ENCODE measurements at regions not wholly inside any gene's neighbourhood (a gene's known extent, or its start where the extent isn't known, plus 50 kb on each side); places are given as distances from the start of the nearest gene placed in this dataset.

DNA sequence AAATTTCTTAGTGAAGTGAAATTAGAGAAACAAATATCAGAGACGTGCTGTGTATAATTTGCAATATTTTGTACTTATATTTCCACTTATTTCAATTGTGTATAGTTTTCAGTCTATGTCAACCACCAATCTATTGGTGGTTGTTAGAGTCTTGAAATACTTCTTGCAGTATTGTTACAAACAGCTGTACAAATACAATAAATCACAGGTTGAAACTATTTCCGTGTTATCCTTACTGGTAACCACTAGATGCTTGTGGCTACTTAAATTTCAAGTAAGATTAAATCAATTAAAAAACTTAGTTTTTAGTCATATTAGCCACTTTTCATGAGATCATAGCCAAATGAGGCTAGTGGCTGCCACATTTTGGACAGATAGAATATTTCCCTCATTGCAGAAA, 520.5 kb downstream of the GBA3 start:
- Mint-ChIP-seq H3K36me3 (ENCODE audit: insufficient read depth) (no peaks in the 10 kb centered on the region), H3K9me3 (ENCODE audit: low read depth) (no peaks in the 10 kb centered on the region), H3K4me1 (ENCODE audit: low read depth) (no peaks in the 10 kb centered on the region), H3K27ac (no peak overlapping the region), H3K4me3 (ENCODE audit: low read depth) (no peak overlapping the region), H3K27me3 (no peaks in the 10 kb centered on the region)
- no peak for DNase-seq (ENCODE audit: low spot score, unreplicated experiment)
- TF ChIP-seq, protein P1, sequence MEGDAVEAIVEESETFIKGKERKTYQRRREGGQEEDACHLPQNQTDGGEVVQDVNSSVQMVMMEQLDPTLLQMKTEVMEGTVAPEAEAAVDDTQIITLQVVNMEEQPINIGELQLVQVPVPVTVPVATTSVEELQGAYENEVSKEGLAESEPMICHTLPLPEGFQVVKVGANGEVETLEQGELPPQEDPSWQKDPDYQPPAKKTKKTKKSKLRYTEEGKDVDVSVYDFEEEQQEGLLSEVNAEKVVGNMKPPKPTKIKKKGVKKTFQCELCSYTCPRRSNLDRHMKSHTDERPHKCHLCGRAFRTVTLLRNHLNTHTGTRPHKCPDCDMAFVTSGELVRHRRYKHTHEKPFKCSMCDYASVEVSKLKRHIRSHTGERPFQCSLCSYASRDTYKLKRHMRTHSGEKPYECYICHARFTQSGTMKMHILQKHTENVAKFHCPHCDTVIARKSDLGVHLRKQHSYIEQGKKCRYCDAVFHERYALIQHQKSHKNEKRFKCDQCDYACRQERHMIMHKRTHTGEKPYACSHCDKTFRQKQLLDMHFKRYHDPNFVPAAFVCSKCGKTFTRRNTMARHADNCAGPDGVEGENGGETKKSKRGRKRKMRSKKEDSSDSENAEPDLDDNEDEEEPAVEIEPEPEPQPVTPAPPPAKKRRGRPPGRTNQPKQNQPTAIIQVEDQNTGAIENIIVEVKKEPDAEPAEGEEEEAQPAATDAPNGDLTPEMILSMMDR (IDR thresholded peaks at IDR 0.05; ENCODE audit: unreplicated experiment) = no peak

- no peak overlapping the region for H3K27ac Mint-ChIP-seq
- DNase-seq (ENCODE audit: low spot score, unreplicated experiment) = no peak
- no peaks in the 10 kb centered on the region for H3K27me3 Mint-ChIP-seq
- no peaks in the 10 kb centered on the region for H3K4me1 Mint-ChIP-seq (ENCODE audit: low read depth)
- no peak overlapping the region for H3K4me3 Mint-ChIP-seq (ENCODE audit: low read depth)
- H3K36me3 Mint-ChIP-seq (ENCODE audit: insufficient read depth) = no peaks in the 10 kb centered on the region
- TF ChIP-seq, protein P1 (IDR thresholded peaks at IDR 0.05; ENCODE audit: unreplicated experiment) = no peak
- H3K9me3 Mint-ChIP-seq (ENCODE audit: low read depth) = no peaks in the 10 kb centered on the region
These were observed 519.8 kb downstream of the GBA3 start for GRCh38 chr4:23212558-23212957.

- Mint-ChIP-seq H3K27me3 (no peaks in the 10 kb centered on the region), H3K4me1 (ENCODE audit: low read depth) (peaks cover 3% of the 10 kb centered on the region), H3K9me3 (ENCODE audit: low read depth) (peaks cover 26% of the 10 kb centered on the region), H3K27ac (no peak overlapping the region), H3K36me3 (ENCODE audit: insufficient read depth) (peaks cover 3% of the 10 kb centered on the region), H3K4me3 (ENCODE audit: low read depth) (no peak overlapping the region)
- TF ChIP-seq, protein P1 (IDR thresholded peaks at IDR 0.05; ENCODE audit: unreplicated experiment) = no peak
- DNase-seq (ENCODE audit: low spot score, unreplicated experiment) = no peak
These were observed 514.3 kb downstream of the GBA3 start for GRCh38 chr4:23207059-23207458.

- Mint-ChIP-seq H3K36me3 (ENCODE audit: insufficient read depth) (peaks cover 3% of the 10 kb centered on the region), H3K27me3 (no peaks in the 10 kb centered on the region), H3K4me1 (ENCODE audit: low read depth) (peaks cover 3% of the 10 kb centered on the region), H3K9me3 (ENCODE audit: low read depth) (peaks cover 26% of the 10 kb centered on the region), H3K4me3 (ENCODE audit: low read depth) (no peak overlapping the region), H3K27ac (no peak overlapping the region)
- DNase-seq (ENCODE audit: low spot score, unreplicated experiment) = no peak
- TF ChIP-seq, protein P1 (IDR thresholded peaks at IDR 0.05; ENCODE audit: unreplicated experiment) = no peak
These were observed 510.0 kb downstream of the GBA3 start for GRCh38 chr4:23202712-23203247.

- Mint-ChIP-seq H3K27ac (no peak overlapping the region), H3K9me3 (ENCODE audit: low read depth) (no peaks in the 10 kb centered on the region), H3K27me3 (no peaks in the 10 kb centered on the region), H3K4me1 (ENCODE audit: low read depth) (no peaks in the 10 kb centered on the region), H3K36me3 (ENCODE audit: insufficient read depth) (no peaks in the 10 kb centered on the region), H3K4me3 (ENCODE audit: low read depth) (no peak overlapping the region)
- DNase-seq (ENCODE audit: low spot score, unreplicated experiment) = no peak
- TF ChIP-seq, protein P1 (IDR thresholded peaks at IDR 0.05; ENCODE audit: unreplicated experiment) = no peak
These were observed 502.0 kb downstream of the GBA3 start for GRCh38 chr4:23194751-23195150.

Data from progenitor cell of endocrine pancreas (in vitro differentiated cells).